GM23338 (cell line): ENCODE measurements at regions not wholly inside any gene's neighbourhood (a gene's known extent, or its start where the extent isn't known, plus 50 kb on each side); places are given as distances from the start of the nearest gene placed in this dataset.

Experiments used
- CREB1 ChIP-seq: fragments of 250-450 bp; sonication (Bioruptor Pico); IDR thresholded peaks from 2 replicates; pipeline ENCODE4 v1.5.0; 2020; ENCODE audit warnings: low read depth, mild to moderate bottlenecking, moderate library complexity
- CTCF ChIP-seq, 2 experiments: fragments of 200-600 bp in 1 of 2; sonication (generic) in 1 of 2; conservative IDR thresholded peaks; 2 replicates each; pipeline versions ENCODE4 v1.5.1 to v1.6.1; 2016 to 2017; ENCODE audit warnings: antibody characterized with exemption in 2 of 2, low read depth in 2 of 2, mild to moderate bottlenecking in 2 of 2, moderate library complexity in 1 of 2
- EZH2 ChIP-seq: fragments of 200-600 bp; sonication (generic); IDR thresholded peaks from one replicate; pipeline ENCODE4 v1.8.0; 2017; ENCODE audit warnings: antibody characterized with exemption, mild to moderate bottlenecking, low read depth; ENCODE audit not compliant: unreplicated experiment
- EZH2phosphoT487 ChIP-seq: fragments of 200-600 bp; sonication (generic); IDR thresholded peaks from one replicate; pipeline ENCODE4 v1.8.1; 2018; ENCODE audit warnings: antibody characterized with exemption; ENCODE audit not compliant: unreplicated experiment
- JUNB ChIP-seq: IDR thresholded peaks from one replicate; pipeline ENCODE4 v1.6.1; 2016; ENCODE audit warnings: antibody characterized with exemption; ENCODE audit not compliant: unreplicated experiment
- NANOG ChIP-seq: IDR thresholded peaks from 2 replicates; pipeline ENCODE4 v1.6.1; 2016; ENCODE audit warnings: antibody characterized with exemption, borderline replicate concordance
- POLR2AphosphoS5 ChIP-seq: IDR thresholded peaks from 2 replicates; pipeline ENCODE4 v1.6.1; 2016; ENCODE audit warnings: antibody characterized with exemption, low read depth
- REST ChIP-seq: IDR thresholded peaks from one replicate; pipeline ENCODE4 v1.6.1; 2018; ENCODE audit warnings: antibody characterized with exemption; ENCODE audit not compliant: unreplicated experiment
- ZNF331 ChIP-seq: fragments of 250-450 bp; sonication (Bioruptor Pico); IDR thresholded peaks from 2 replicates; pipeline ENCODE4 v1.5.0; 2020; ENCODE audit warnings: low read depth, mild to moderate bottlenecking, moderate library complexity
- TF ChIP-seq, protein P1 (sequence below): IDR thresholded peaks from 2 replicates; pipeline ENCODE4 v1.6.1; 2016; ENCODE audit warnings: antibody characterized with exemption
- TF ChIP-seq, protein P2 (sequence below): fragments of 250-450 bp; sonication (Bioruptor Pico); IDR thresholded peaks from 2 replicates; pipeline ENCODE4 v1.5.0; 2020; ENCODE audit warnings: mild to moderate bottlenecking, moderate library complexity

DNA sequence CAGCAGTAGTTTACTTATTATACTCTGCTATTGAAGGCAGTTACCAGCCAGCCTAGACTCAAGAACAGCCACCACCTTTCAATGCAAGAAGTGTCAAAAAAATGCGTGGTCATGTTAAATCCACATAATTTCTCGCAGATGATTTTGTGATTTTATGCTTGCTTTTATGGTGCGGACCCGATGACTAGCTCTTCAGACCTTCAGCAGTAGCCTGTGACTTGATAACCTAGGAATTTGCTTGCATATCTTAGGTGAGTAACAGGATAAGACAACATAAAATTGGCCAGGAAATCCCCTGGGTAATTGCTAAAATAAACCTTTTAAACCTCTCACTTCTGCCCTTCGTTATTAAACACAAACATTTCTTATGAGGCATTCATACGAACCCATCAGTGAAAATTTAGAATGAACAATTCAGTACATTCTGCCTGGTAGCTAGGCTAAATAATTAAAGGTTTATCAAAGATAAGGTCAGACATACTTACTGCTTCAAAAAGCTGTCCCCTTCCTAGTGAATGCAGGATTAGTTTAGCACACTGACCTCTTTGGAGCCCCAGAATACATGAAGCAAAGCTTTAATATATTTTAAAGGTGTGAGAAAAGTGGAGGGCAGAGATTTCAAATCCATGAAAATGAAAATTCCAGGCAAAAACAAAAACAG lies 798.8 kb downstream of the OTOL1 start:
- TF ChIP-seq CTCF (conservative IDR thresholded peaks at IDR 0.05; ENCODE audit: low read depth in 2 of 2) (no peak), EZH2 (no peak), EZH2phosphoT487 (no peak), JUNB (no peak), POLR2AphosphoS5 (no peak), CREB1 (no peak), ZNF331 (CRISPR knock-in tag) (no peak), REST (no peak), NANOG (no peak)
- TF ChIP-seq, protein P1, sequence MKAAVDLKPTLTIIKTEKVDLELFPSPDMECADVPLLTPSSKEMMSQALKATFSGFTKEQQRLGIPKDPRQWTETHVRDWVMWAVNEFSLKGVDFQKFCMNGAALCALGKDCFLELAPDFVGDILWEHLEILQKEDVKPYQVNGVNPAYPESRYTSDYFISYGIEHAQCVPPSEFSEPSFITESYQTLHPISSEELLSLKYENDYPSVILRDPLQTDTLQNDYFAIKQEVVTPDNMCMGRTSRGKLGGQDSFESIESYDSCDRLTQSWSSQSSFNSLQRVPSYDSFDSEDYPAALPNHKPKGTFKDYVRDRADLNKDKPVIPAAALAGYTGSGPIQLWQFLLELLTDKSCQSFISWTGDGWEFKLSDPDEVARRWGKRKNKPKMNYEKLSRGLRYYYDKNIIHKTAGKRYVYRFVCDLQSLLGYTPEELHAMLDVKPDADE = no peak
- TF ChIP-seq, protein P2, sequence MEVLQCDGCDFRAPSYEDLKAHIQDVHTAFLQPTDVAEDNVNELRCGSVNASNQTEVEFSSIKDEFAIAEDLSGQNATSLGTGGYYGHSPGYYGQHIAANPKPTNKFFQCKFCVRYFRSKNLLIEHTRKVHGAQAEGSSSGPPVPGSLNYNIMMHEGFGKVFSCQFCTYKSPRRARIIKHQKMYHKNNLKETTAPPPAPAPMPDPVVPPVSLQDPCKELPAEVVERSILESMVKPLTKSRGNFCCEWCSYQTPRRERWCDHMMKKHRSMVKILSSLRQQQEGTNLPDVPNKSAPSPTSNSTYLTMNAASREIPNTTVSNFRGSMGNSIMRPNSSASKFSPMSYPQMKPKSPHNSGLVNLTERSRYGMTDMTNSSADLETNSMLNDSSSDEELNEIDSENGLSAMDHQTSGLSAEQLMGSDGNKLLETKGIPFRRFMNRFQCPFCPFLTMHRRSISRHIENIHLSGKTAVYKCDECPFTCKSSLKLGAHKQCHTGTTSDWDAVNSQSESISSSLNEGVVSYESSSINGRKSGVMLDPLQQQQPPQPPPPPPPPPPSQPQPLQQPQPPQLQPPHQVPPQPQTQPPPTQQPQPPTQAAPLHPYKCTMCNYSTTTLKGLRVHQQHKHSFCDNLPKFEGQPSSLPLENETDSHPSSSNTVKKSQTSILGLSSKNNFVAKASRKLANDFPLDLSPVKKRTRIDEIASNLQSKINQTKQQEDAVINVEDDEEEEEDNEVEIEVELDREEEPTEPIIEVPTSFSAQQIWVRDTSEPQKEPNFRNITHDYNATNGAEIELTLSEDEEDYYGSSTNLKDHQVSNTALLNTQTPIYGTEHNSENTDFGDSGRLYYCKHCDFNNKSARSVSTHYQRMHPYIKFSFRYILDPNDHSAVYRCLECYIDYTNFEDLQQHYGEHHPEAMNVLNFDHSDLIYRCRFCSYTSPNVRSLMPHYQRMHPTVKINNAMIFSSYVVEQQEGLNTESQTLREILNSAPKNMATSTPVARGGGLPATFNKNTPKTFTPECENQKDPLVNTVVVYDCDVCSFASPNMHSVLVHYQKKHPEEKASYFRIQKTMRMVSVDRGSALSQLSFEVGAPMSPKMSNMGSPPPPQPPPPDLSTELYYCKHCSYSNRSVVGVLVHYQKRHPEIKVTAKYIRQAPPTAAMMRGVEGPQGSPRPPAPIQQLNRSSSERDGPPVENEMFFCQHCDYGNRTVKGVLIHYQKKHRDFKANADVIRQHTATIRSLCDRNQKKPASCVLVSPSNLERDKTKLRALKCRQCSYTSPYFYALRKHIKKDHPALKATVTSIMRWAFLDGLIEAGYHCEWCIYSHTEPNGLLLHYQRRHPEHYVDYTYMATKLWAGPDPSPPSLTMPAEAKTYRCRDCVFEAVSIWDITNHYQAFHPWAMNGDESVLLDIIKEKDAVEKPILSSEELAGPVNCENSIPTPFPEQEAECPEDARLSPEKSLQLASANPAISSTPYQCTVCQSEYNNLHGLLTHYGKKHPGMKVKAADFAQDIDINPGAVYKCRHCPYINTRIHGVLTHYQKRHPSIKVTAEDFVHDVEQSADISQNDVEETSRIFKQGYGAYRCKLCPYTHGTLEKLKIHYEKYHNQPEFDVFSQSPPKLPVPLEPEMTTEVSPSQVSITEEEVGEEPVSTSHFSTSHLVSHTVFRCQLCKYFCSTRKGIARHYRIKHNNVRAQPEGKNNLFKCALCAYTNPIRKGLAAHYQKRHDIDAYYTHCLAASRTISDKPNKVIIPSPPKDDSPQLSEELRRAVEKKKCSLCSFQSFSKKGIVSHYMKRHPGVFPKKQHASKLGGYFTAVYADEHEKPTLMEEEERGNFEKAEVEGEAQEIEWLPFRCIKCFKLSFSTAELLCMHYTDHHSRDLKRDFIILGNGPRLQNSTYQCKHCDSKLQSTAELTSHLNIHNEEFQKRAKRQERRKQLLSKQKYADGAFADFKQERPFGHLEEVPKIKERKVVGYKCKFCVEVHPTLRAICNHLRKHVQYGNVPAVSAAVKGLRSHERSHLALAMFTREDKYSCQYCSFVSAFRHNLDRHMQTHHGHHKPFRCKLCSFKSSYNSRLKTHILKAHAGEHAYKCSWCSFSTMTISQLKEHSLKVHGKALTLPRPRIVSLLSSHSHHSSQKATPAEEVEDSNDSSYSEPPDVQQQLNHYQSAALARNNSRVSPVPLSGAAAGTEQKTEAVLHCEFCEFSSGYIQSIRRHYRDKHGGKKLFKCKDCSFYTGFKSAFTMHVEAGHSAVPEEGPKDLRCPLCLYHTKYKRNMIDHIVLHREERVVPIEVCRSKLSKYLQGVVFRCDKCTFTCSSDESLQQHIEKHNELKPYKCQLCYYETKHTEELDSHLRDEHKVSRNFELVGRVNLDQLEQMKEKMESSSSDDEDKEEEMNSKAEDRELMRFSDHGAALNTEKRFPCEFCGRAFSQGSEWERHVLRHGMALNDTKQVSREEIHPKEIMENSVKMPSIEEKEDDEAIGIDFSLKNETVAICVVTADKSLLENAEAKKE = no peak
